ENCODE measurements at regions not wholly inside any gene's neighbourhood (a gene's known extent, or its start where the extent isn't known, plus 50 kb on each side); places are given as distances from the start of the nearest gene placed in this dataset.
A peak's percentile ranks its signal among the peaks of the same experiment; 100 is the strongest.

GRCh38 chr5:165914456-165914855, 2377.0 kb upstream of the WWC1 start:
- DNase-seq = no peak

- no peak for DNase-seq
Measured at GRCh38 chr5:165919196-165919595, 2372.2 kb upstream of the WWC1 start.

- no peak for DNase-seq
Measured at GRCh38 chr5:165920655-165921054, 2370.8 kb upstream of the WWC1 start.

- no peak for DNase-seq
Measured at GRCh38 chr5:165928971-165929370, 2362.5 kb upstream of the WWC1 start.

- DNase-seq = no peak
Measured at GRCh38 chr5:165940541-165940940, 2350.9 kb upstream of the WWC1 start.

- no peak for DNase-seq
Measured at GRCh38 chr5:165956854-165957253, 2334.6 kb upstream of the WWC1 start.

GRCh38 chr5:165981671-165982070, 2309.8 kb upstream of the WWC1 start:
- no peak for DNase-seq

- peak; percentile 33 for DNase-seq
Measured at GRCh38 chr5:165996201-165996875, 2295.1 kb upstream of the WWC1 start.

- no peak for DNase-seq
Measured at GRCh38 chr5:165999693-166000320, 2291.6 kb upstream of the WWC1 start.

- no peak for DNase-seq
Measured at GRCh38 chr5:166004006-166004405, 2287.4 kb upstream of the WWC1 start.

- DNase-seq = no peak
Measured at GRCh38 chr5:166013415-166013814, 2278.0 kb upstream of the WWC1 start.

- DNase-seq = no peak
Measured at GRCh38 chr5:166014256-166014655, 2277.2 kb upstream of the WWC1 start.

GRCh38 chr5:166018716-166019115, 2272.7 kb upstream of the WWC1 start:
- DNase-seq = no peak

- no peak for DNase-seq
Measured at GRCh38 chr5:166022065-166022464, 2269.4 kb upstream of the WWC1 start.

- DNase-seq = no peak
Measured at GRCh38 chr5:166024970-166025369, 2266.5 kb upstream of the WWC1 start.

- no peak for DNase-seq
Measured at GRCh38 chr5:166027582-166027981, 2263.9 kb upstream of the WWC1 start.

- DNase-seq = no peak
Measured at GRCh38 chr5:166031926-166032325, 2259.5 kb upstream of the WWC1 start.

GRCh38 chr5:166032601-166033000, 2258.8 kb upstream of the WWC1 start:
- no peak for DNase-seq

- DNase-seq = no peak
Measured at GRCh38 chr5:166045961-166046360, 2245.5 kb upstream of the WWC1 start.

- no peak for DNase-seq
Measured at GRCh38 chr5:166046956-166047355, 2244.5 kb upstream of the WWC1 start.

GRCh38 chr5:166050531-166050930, 2240.9 kb upstream of the WWC1 start:
- no peak for DNase-seq

GRCh38 chr5:166058660-166059059, 2232.8 kb upstream of the WWC1 start:
- DNase-seq = no peak

- DNase-seq = no peak
Measured at GRCh38 chr5:166062094-166062493, 2229.4 kb upstream of the WWC1 start.

- no peak for DNase-seq
Measured at GRCh38 chr5:166062719-166063118, 2228.7 kb upstream of the WWC1 start.

GRCh38 chr5:166063261-166063660, 2228.2 kb upstream of the WWC1 start:
- no peak for DNase-seq

Measured in left hindlimb (tissue), 1 donor.